Bronchial epithelial cell (primary cell): ENCODE measurements at regions not wholly inside any gene's neighbourhood (a gene's known extent, or its start where the extent isn't known, plus 50 kb on each side); places are given as distances from the start of the nearest gene placed in this dataset.

Source experiments
- DNase-seq: peaks from one replicate; pipeline ENCODE4 v3.0.0-alpha.2; 2010; ENCODE audit warnings: low read depth
- FAIRE-seq: peaks from 2 replicates; lab custom pipeline; 2011; peaks lifted over from hg19 to GRCh38; lab: Jason Lieb, UNC
- H3K27me3 ChIP-seq: 2 replicates; pipeline ENCODE4 v1.5.1; 2011; ENCODE audit warnings: low read length; ENCODE audit not compliant: control insufficient read depth, insufficient read depth
- H3K36me3 ChIP-seq: 2 replicates; pipeline ENCODE4 v1.5.1; 2011; ENCODE audit warnings: low read length; ENCODE audit not compliant: control insufficient read depth, insufficient read depth
- H3K4me3 ChIP-seq: 2 replicates; pipeline ENCODE4 v1.5.1; 2011; ENCODE audit warnings: mild to moderate bottlenecking, low read depth, low read length, control low read depth
- CTCF ChIP-seq: IDR thresholded peaks from 2 replicates; pipeline ENCODE4 v1.5.1; 2011; ENCODE audit warnings: mild to moderate bottlenecking, moderate library complexity, low read length, control low read depth, inconsistent platforms; ENCODE audit not compliant: insufficient read depth, severe bottlenecking

DNA sequence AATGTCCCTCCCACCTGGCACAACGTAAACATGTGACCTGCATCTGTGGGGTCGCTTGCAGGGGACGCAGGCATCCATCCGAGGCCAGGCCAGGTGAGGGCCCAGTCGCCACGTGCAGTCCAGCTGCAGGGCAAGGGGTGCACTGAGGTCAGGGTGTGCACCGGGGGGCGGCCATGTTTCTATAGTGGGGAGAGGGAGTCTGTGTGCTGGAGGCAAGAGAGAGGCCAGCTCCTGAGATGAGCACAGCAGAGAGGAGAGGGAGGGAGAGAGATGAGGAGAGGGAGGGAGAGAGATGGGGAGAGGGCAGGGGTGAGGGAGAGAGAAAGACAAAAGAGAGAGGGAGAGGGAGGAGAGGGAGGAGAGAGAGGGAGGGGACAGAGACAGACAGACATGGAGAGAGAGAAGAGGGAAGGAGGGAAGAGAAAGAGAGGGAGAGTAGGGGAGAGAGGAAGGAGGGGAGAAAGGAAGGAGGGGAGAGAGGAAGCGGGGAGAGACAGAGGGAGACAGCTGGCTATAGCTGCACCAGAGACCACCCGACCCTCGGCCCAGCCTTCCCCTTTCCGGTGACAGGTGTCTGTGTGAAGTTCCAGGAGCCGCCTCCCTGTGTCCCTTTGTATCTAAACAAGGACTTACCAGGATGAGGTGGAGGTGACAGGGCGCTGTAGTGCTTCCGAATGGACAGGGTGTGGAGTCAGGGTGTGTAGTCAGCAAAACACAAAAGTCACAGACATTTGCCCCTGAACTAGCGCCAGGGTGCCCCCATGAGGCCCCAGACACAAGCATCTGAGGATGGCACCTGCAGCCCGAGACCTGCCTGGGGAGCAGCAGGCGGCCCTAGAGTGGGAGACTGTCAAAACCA lies 68.7 kb downstream of the ADRA2C start:
- TF ChIP-seq CTCF, result no peak
- Histone ChIP-seq H3K36me3 (no peaks in the 10 kb centered on the region), H3K27me3 (no peaks in the 10 kb centered on the region), H3K4me3 (no peak overlapping the region)
- DNase-seq, result no peak
- FAIRE-seq, result no peak

DNA sequence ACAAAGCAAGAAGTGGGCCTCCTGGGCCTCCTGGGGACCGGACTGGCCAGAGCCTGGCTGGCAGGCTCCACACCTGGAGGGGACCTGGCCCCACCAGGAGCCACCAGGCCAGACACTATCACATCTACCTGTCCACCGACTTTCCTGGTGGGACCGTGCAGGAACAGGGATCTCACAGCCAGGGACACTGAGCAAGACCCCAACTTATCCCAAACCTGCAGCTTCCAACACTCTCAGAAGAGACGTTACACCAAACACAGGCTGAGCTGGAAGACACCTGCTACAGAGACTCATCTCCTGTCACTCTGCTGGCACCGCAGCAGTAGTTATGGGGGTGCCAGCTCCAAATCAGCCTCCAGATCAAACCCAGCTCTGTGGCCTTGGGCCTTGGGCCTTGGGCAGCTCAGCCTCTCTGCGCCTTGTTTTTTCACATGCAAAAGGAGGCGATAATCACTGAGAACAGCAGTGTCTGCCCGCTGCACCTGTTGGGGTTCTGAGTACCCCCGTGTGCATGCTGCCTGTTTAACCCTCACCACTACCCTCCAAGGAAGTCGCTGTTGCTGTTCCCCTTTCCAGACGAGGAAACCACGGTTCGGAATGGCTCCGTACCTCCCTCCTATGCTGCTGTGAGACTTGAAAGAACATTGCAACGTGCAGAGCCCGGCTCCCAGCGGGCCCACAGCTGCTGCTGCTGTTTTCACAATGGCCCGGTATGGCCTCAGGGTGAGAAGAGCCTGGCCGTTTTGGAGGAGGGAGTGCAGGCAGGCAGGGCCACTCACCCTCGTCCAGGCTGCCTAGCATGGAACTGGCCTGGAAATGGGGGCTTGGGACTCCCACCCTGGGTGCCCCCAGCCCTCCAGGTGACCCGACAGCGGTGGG lies 69.6 kb downstream of the ADRA2C start:
- no peak for FAIRE-seq

GRCh38 chr4:3836406-3836755 lies 70.2 kb downstream of the ADRA2C start:
- no peaks in the 10 kb centered on the region for H3K27me3 ChIP-seq
- FAIRE-seq, result no peak
- TF ChIP-seq CTCF, result no peak

More for the DNA sequence above, 69.6 kb downstream of the ADRA2C start:
- H3K4me3 ChIP-seq, result no peak overlapping the region
- no peaks in the 10 kb centered on the region for H3K27me3 ChIP-seq
- TF ChIP-seq CTCF, result no peak
- no peak for DNase-seq
- no peaks in the 10 kb centered on the region for H3K36me3 ChIP-seq

GRCh38 chr4:3836756-3837601 lies 70.8 kb downstream of the ADRA2C start:
- H3K27me3 ChIP-seq, result no peaks in the 10 kb centered on the region
- DNase-seq, result no peak
- no peaks in the 10 kb centered on the region for H3K36me3 ChIP-seq
- TF ChIP-seq CTCF, result no peak
- H3K4me3 ChIP-seq, result no peak overlapping the region
- no peak for FAIRE-seq

More at GRCh38 chr4:3836406-3836755, 70.2 kb downstream of the ADRA2C start:
- no peak for DNase-seq
- H3K36me3 ChIP-seq, result no peaks in the 10 kb centered on the region
- H3K4me3 ChIP-seq, result no peak overlapping the region
